ENCODE measurements at regions not wholly inside any gene's neighbourhood (a gene's known extent, or its start where the extent isn't known, plus 50 kb on each side); places are given as distances from the start of the nearest gene placed in this dataset.

GRCh38 chr1:88461007-88461406 lies 223.1 kb upstream of the PKN2 start:
- TF ChIP-seq CTCF (IDR thresholded peaks at IDR 0.05) (no peak), ZFX (IDR thresholded peaks at IDR 0.05; ENCODE audit: borderline replicate concordance) (no peak)
- no peak overlapping the region for H3K27ac ChIP-seq

DNA sequence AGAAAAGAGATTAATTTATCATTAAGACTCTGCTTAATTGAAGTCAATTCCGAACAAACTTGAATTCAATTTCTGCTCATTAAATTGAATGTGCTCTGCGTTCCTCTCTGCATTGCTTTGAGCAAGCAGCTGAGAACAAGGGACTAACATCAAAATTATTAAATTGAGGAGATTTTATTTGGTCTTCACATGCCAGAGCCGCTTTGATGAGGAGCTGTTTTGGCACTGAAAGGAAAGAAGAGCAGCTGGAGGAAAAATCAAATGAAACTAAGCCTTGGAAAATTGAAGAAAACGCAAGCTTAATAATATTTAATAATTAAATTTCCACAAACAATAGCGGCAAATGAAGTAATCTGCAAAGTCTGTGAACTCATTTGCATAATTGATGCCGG lies 222.0 kb upstream of the PKN2 start:
- H3K27ac ChIP-seq, result no peak overlapping the region
- TF ChIP-seq CTCF (IDR thresholded peaks at IDR 0.05), result no peak
- no peak for TF ChIP-seq ZFX (IDR thresholded peaks at IDR 0.05; ENCODE audit: borderline replicate concordance)

- TF ChIP-seq ZFX (IDR thresholded peaks at IDR 0.05; ENCODE audit: borderline replicate concordance), result no peak
- peak; percentile 37 for TF ChIP-seq CTCF (IDR thresholded peaks at IDR 0.05)
- no peak overlapping the region for H3K27ac ChIP-seq
These were observed 221.4 kb upstream of the PKN2 start for GRCh38 chr1:88462488-88463261.

GRCh38 chr1:88463401-88463985 lies 220.6 kb upstream of the PKN2 start:
- TF ChIP-seq ZFX (IDR thresholded peaks at IDR 0.05; ENCODE audit: borderline replicate concordance) (no peak), CTCF (IDR thresholded peaks at IDR 0.05) (no peak)
- no peak overlapping the region for H3K27ac ChIP-seq

- TF ChIP-seq ZFX (IDR thresholded peaks at IDR 0.05; ENCODE audit: borderline replicate concordance), result no peak
- no peak for TF ChIP-seq CTCF (IDR thresholded peaks at IDR 0.05)
These were observed 218.1 kb upstream of the PKN2 start for GRCh38 chr1:88466011-88466410.

DNA sequence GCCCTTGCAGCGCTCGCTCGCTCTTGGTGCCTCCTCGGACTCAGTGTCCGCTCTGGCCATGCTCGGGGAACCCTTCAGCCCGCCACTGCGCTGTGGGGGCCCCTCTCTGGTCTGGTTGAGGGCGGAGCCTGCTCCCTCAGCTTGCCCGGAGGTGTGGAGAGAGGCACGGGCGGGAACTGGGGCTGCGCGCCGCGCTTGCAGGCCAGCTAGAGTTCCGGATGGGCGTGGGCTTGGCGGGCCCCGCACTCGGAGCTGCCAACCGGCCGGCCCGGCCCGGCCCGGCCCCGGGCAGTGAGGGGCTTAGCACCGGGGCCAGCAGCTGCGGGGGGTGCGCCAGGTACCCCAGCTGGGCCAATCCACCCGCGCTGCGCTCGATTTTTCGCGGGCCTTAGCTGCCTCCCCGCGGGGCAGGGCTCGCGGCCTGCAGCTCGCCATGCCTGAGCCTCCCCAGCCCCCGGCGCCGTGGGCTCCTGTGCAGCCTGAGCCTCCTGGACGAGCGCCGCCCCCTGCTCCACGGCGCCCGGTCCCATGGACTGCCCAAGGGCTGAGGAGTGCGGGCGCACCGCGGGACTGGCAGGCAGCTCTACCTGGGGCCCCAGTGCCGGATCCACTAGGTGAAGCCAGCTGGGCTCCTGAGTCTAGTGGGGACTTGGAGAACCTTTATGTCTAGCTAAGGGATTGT lies 217.0 kb upstream of the PKN2 start:
- TF ChIP-seq CTCF (IDR thresholded peaks at IDR 0.05) (no peak), ZFX (IDR thresholded peaks at IDR 0.05; ENCODE audit: borderline replicate concordance) (no peak)
- H3K27ac ChIP-seq, result no peak overlapping the region

More at GRCh38 chr1:88466011-88466410, 218.1 kb upstream of the PKN2 start:
- H3K27ac ChIP-seq, result no peak overlapping the region

- H3K27ac ChIP-seq, result no peak overlapping the region
- TF ChIP-seq ZFX (IDR thresholded peaks at IDR 0.05; ENCODE audit: borderline replicate concordance) (no peak), CTCF (IDR thresholded peaks at IDR 0.05) (no peak)
These were observed 211.8 kb upstream of the PKN2 start for GRCh38 chr1:88472298-88472697.
